ENCODE measurements at regions not wholly inside any gene's neighbourhood (a gene's known extent, or its start where the extent isn't known, plus 50 kb on each side); places are given as distances from the start of the nearest gene placed in this dataset.

GRCh38 chr6:17224056-17224455, 57.1 kb upstream of the RBM24 start:
- peaks cover 4% of the 10 kb centered on the region; the same call in 2 of the 3 replicates for H3K4me1 Mint-ChIP-seq
- Histone ChIP-seq H3K27ac (ENCODE audit: low read depth) (no peak overlapping the region), H3K9me2 (ENCODE audit: insufficient read depth) (peaks cover 12% of the 10 kb centered on the region), H2AFZ (no peak overlapping the region; the same call in 1 of the 2 replicates), H3K79me2 (replicated peaks; ENCODE audit: insufficient read depth) (no peaks in the 10 kb centered on the region), H3F3A (replicated peaks; ENCODE audit: low read depth) (no peaks in the 10 kb centered on the region), H3K4me1 (ENCODE audit: insufficient read depth) (no peaks in the 10 kb centered on the region), H3K4me2 (no peak overlapping the region), H3K4me3 (no peak overlapping the region), H4K20me1 (replicated peaks; ENCODE audit: insufficient read depth) (no peaks in the 10 kb centered on the region), H3K27me3 (ENCODE audit: insufficient read depth) (no peaks in the 10 kb centered on the region), H3K36me3 (ENCODE audit: insufficient read depth) (no peaks in the 10 kb centered on the region)
- ATAC-seq (no peak), DNase-seq (ENCODE audit: low spot score) (no peak)
- H3K27ac Mint-ChIP-seq = no peak overlapping the region
- TF ChIP-seq ZNF462 (CRISPR knock-in tag; IDR thresholded peaks at IDR 0.05) = no peak
- TF ChIP-seq JUNB (IDR thresholded peaks at IDR 0.05; ENCODE audit: unreplicated experiment) = no peak
- no peak for TF ChIP-seq STAT1 (IDR thresholded peaks at IDR 0.05; ENCODE audit: unreplicated experiment)
- TF ChIP-seq POLR2AphosphoS5 (IDR thresholded peaks at IDR 0.05; ENCODE audit: low read depth) = no peak
- no peak for TF ChIP-seq NANOG (IDR thresholded peaks at IDR 0.05; ENCODE audit: borderline replicate concordance)
- TF ChIP-seq CREB1 (CRISPR knock-in tag; IDR thresholded peaks at IDR 0.05; ENCODE audit: low read depth) = no peak
- TF ChIP-seq CTCF (conservative IDR thresholded peaks at IDR 0.05; ENCODE audit: low read depth in 2 of 2) = no peak
- no peak for TF ChIP-seq ZNF331 (CRISPR knock-in tag; IDR thresholded peaks at IDR 0.05; ENCODE audit: low read depth)
- no peak for TF ChIP-seq EZH2 (IDR thresholded peaks at IDR 0.05; ENCODE audit: low read depth, unreplicated experiment)
- no peak for TF ChIP-seq ZNF114 (CRISPR knock-in tag; IDR thresholded peaks at IDR 0.05)
- no peak for TF ChIP-seq REST (IDR thresholded peaks at IDR 0.05; ENCODE audit: unreplicated experiment)
- TF ChIP-seq EZH2phosphoT487 (IDR thresholded peaks at IDR 0.05; ENCODE audit: unreplicated experiment) = no peak
- TF ChIP-seq ETS1 (IDR thresholded peaks at IDR 0.05) = no peak
- no peak overlapping the region for H3K4me3 Mint-ChIP-seq
- peaks cover 9% of the 10 kb centered on the region for H3K9me3 Mint-ChIP-seq
- peaks cover 5% of the 10 kb centered on the region; the same call in 1 of the 3 replicates for H3K36me3 Mint-ChIP-seq (ENCODE audit: low read depth)
- H3K27me3 Mint-ChIP-seq (ENCODE audit: insufficient read depth, low read depth, poor library complexity) = peaks cover 7% of the 10 kb centered on the region
